Ovary (tissue), 7 donors: ENCODE measurements at regions not wholly inside any gene's neighbourhood (a gene's known extent, or its start where the extent isn't known, plus 50 kb on each side); places are given as distances from the start of the nearest gene placed in this dataset.

Source experiments
- DNase-seq, 5 donors: peaks; one replicate each; pipeline ENCODE4 v3.0.0-alpha.2; 2019 to 2020
- H3K27ac ChIP-seq, 2 donors: fragments of 200-600 bp; one replicate each; pipeline versions ENCODE4 v1.5.1 to v1.8.0; 2019 to 2022
- H3K27me3 ChIP-seq: fragments of 200-600 bp; one replicate; pipeline ENCODE4 v1.8.0; 2022
- H3K36me3 ChIP-seq: fragments of 200-600 bp; sonication (generic); one replicate; pipeline ENCODE4 v1.5.1; 2019
- H3K4me1 ChIP-seq: one replicate; pipeline ENCODE4 v1.8.1; 2013; ENCODE audit warnings: mild to moderate bottlenecking, moderate library complexity; ENCODE audit not compliant: insufficient read depth
- H3K4me3 ChIP-seq: fragments of 200-600 bp; sonication (generic); one replicate; pipeline ENCODE4 v1.5.1; 2017
- H3K9me3 ChIP-seq, 2 donors: fragments of 200-600 bp in 1 of 2; sonication (generic) in 1 of 2; one replicate each; pipeline versions ENCODE4 v1.5.1 to v1.8.1; 2013 to 2019; ENCODE audit warnings: mild to moderate bottlenecking in 1 of 2, moderate library complexity in 1 of 2
- CTCF ChIP-seq, 3 donors: fragments of 450-650 bp in 2 of 3; fragments of 200-600 bp in 1 of 3; IDR thresholded peaks; one replicate each; pipeline versions ENCODE4 v1.5.1 to v1.8.0; 2016 to 2022; ENCODE audit warnings: antibody characterized with exemption in 3 of 3, mild to moderate bottlenecking in 1 of 3
- EP300 ChIP-seq: sonication (generic); formaldehyde crosslinking; IDR thresholded peaks from one replicate; pipeline ENCODE4 v1.6.1; 2017; ENCODE audit warnings: antibody characterized with exemption
- POLR2A ChIP-seq: fragments of 450-650 bp; IDR thresholded peaks from one replicate; pipeline ENCODE4 v1.6.1; 2017; ENCODE audit warnings: antibody characterized with exemption, mild to moderate bottlenecking, moderate library complexity
- WGBS, 3 donors: extraction: QIAGEN DNeasy Blood & Tissue Kit in 1 of 3; methylation state at CpG; one replicate each; pipeline versions ENCODE4 v1.1.5 to v1.1.7; 2013 to 2017; 5-methylcytosine and 5-hydroxymethylcytosine counted together
- intact Hi-C, 4 donors: fragments of 100-400 bp; cut with DNase I; formaldehyde crosslinking; loops; one replicate each; pipeline versions ENCODE4 v1.11.0 to v1.15.1; 2022 to 2023
- donor health status: DM: no; HTN: no; CAD: no; lungs with moderate emphysema.
- donor health status: DM: no; HTN: no; CAD: no.
- donor health status: Bipolar disorder and iron deficiency.
- donor health status: DM: no; HTN: no; CAD: no.
- donor health status: DM: yes; HTN: yes; CAD: no.

DNA sequence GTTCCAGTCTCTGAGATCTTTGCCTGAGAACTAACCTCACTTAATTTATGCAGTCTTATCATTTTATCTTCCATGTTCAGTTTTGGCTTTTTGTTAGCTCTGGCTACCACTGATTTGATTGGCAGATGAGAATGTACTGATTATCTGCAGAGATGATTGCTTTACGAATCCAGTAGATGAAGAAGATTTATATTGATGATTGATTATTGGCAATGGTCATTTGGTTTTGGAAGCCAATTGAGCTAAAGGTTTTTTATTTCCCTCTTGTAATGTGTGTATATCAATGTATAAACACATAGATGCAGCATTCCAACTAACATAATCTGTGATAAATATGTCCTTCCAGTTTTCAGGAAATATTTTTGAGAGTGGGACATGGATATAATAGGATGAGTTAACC is 763.6 kb downstream of the CDH11 start:
- Histone ChIP-seq H3K27me3 (no peaks in the 10 kb centered on the region), H3K36me3 (no peaks in the 10 kb centered on the region), H3K9me3 (no peaks in the 10 kb centered on the region), H3K4me3 (no peak overlapping the region), H3K27ac (no peak overlapping the region), H3K4me1 (no peaks in the 10 kb centered on the region)
- WGBS, 3 donors, result 83 to 92% (median 90%) methylated on average over 1 of the region's 1 CpG
- intact Hi-C loops, result no loop called here
- TF ChIP-seq CTCF (IDR thresholded peaks at IDR 0.05) (no peak), POLR2A (no peak), EP300 (no peak)
- DNase-seq, result no peak

DNA sequence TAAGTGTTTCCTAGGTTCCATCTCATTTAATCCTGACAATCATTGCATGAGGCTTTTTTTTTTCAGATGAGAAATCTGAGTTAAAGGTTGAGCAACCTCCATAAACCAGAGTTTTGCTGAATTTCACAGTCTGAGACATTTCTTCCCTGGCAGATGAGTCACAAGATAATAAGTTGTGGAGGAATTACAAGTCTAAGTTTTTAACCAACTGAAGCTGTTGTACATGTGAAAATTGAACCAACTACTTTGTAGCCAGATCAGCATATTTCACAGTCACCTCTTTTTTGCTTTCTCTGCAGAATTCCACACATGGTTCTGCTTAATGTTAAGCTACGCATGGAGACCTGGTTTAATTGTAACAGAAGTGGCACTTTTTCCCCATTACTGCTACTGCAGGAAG is 765.6 kb downstream of the CDH11 start:
- no peaks in the 10 kb centered on the region for H3K27me3 ChIP-seq
- intact Hi-C loops, result no loop called here
- no peak for TF ChIP-seq POLR2A
- no peak for TF ChIP-seq CTCF (IDR thresholded peaks at IDR 0.05)
- no peak for TF ChIP-seq EP300
- no peaks in the 10 kb centered on the region for H3K36me3 ChIP-seq
- no peaks in the 10 kb centered on the region for H3K9me3 ChIP-seq
- no peaks in the 10 kb centered on the region for H3K4me1 ChIP-seq
- WGBS, 3 donors, result 79 to 92% (median 89%) methylated on average over 1 of the region's 1 CpG
- no peak overlapping the region for H3K4me3 ChIP-seq
- no peak for DNase-seq
- H3K27ac ChIP-seq, result no peak overlapping the region

GRCh38 chr16:64352246-64352645 is 769.6 kb downstream of the CDH11 start:
- Histone ChIP-seq H3K27me3 (no peaks in the 10 kb centered on the region), H3K4me3 (no peak overlapping the region), H3K9me3 (no peaks in the 10 kb centered on the region), H3K4me1 (no peaks in the 10 kb centered on the region), H3K27ac (no peak overlapping the region), H3K36me3 (no peaks in the 10 kb centered on the region)
- no peak for DNase-seq
- 93 to 97% (median 97%) methylated on average over 1 of the region's 1 CpG for WGBS, 3 donors
- no peak for TF ChIP-seq POLR2A
- no peak for TF ChIP-seq EP300
- TF ChIP-seq CTCF (IDR thresholded peaks at IDR 0.05), result no peak
- intact Hi-C loops, result no loop called here

GRCh38 chr16:64351121-64351520 is 770.7 kb downstream of the CDH11 start:
- Histone ChIP-seq H3K4me3 (no peak overlapping the region), H3K4me1 (no peaks in the 10 kb centered on the region), H3K27ac (no peak overlapping the region), H3K27me3 (no peaks in the 10 kb centered on the region), H3K36me3 (no peaks in the 10 kb centered on the region), H3K9me3 (no peaks in the 10 kb centered on the region)
- 81 to 94% (median 93%) methylated on average over 1 of the region's 1 CpG for WGBS, 3 donors
- DNase-seq, result no peak
- TF ChIP-seq POLR2A (no peak), CTCF (IDR thresholded peaks at IDR 0.05) (no peak), EP300 (no peak)
- intact Hi-C loops, result no loop called here

GRCh38 chr16:64346080-64346479 is 775.8 kb downstream of the CDH11 start:
- TF ChIP-seq POLR2A (no peak), CTCF (IDR thresholded peaks at IDR 0.05) (no peak), EP300 (no peak)
- H3K27ac ChIP-seq, result no peak overlapping the region
- no peaks in the 10 kb centered on the region for H3K4me1 ChIP-seq
- H3K27me3 ChIP-seq, result no peaks in the 10 kb centered on the region
- no peak for DNase-seq
- no peaks in the 10 kb centered on the region for H3K36me3 ChIP-seq
- no peak overlapping the region for H3K4me3 ChIP-seq
- 91 to 94% (median 93%) methylated on average over 3 to 4 of the region's 4 CpGs for WGBS, 3 donors
- no peaks in the 10 kb centered on the region for H3K9me3 ChIP-seq
- intact Hi-C loops, result no loop called here
